Stimulated activated CD4-positive, alpha-beta T cell treated with anti-CD3 and anti-CD28 coated beads, Interleukin-12 subunit alpha, Interleukin-12 subunit beta, amount 100 ng/mL, for 24 hours (primary cell): ENCODE measurements at regions not wholly inside any gene's neighbourhood (a gene's known extent, or its start where the extent isn't known, plus 50 kb on each side); places are given as distances from the start of the nearest gene placed in this dataset.
"Not testable (repeated sequence)": the region's sequence is repeated elsewhere in the genome, so short reads cannot be mapped to it uniquely, and the experiment has no call there.

Source experiments
- DNase-seq, 2 experiments: peaks; one replicate each; pipeline ENCODE4 v3.0.0-alpha.2; 2020; ENCODE audit warnings: low read depth in 2 of 2

DNA sequence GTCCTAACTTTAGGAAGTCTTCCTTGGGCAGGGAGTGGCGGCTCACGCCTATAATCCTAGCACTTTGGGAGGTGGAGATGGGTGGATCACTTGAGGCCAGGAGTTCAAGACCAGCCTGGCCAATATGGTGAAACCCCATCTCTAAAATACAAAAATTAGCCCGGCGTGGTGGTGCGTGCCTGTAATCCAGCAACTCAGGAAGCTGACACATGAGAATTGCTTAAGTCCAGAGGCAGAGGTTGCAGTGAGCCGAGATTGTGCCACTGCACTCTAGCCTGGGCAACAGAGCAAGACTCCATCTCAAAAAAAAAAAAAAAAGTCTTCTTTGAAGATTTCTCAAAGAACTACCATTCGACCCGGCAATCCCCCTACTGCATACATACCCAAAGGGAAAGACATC is 50.0 kb upstream of the GPCPD1 start:
- not testable (repeated sequence) for DNase-seq
